PC-3 (cell line): ENCODE measurements at regions not wholly inside any gene's neighbourhood (a gene's known extent, or its start where the extent isn't known, plus 50 kb on each side); places are given as distances from the start of the nearest gene placed in this dataset.

ENCODE experiments used
- EZH2 ChIP-seq: fragments of 300-600 bp; sonication (generic); IDR thresholded peaks from one replicate; pipeline ENCODE4 v1.6.1; 2017; ENCODE audit warnings: antibody characterized with exemption, mild to moderate bottlenecking, low read length; ENCODE audit not compliant: unreplicated experiment
- EZH2phosphoT487 ChIP-seq: fragments of 300-600 bp; sonication (generic); IDR thresholded peaks from 2 replicates; pipeline ENCODE4 v1.6.1; 2018; ENCODE audit warnings: mild to moderate bottlenecking, antibody characterized with exemption, low read length, borderline replicate concordance
- TF ChIP-seq, protein P1 (sequence below): fragments of 300-600 bp; sonication (generic); conservative IDR thresholded peaks from 2 replicates; pipeline ENCODE4 v1.5.1; 2017; ENCODE audit warnings: antibody characterized with exemption, low read depth, mild to moderate bottlenecking, low read length

DNA sequence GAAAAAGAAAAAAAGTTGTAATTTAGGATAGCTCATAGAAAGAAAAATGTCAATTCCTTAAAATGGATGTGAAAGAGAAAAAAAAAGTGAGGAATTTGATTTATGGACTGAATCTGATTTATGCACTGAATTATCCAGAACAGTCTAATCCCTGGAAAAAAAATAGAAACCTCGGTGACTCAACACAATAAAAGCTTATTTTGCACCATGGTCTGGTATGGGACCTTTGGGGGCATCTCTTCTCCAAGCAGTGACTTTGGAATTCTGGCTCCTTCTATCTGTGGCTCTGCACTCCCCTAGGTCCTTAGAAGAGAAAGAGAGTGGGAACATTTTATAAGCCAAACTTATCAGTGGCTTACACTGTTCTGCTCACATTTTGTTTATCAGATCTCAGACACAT lies 471.7 kb upstream of the B3GALT2 start:
- TF ChIP-seq EZH2: no peak
- TF ChIP-seq, protein P1, sequence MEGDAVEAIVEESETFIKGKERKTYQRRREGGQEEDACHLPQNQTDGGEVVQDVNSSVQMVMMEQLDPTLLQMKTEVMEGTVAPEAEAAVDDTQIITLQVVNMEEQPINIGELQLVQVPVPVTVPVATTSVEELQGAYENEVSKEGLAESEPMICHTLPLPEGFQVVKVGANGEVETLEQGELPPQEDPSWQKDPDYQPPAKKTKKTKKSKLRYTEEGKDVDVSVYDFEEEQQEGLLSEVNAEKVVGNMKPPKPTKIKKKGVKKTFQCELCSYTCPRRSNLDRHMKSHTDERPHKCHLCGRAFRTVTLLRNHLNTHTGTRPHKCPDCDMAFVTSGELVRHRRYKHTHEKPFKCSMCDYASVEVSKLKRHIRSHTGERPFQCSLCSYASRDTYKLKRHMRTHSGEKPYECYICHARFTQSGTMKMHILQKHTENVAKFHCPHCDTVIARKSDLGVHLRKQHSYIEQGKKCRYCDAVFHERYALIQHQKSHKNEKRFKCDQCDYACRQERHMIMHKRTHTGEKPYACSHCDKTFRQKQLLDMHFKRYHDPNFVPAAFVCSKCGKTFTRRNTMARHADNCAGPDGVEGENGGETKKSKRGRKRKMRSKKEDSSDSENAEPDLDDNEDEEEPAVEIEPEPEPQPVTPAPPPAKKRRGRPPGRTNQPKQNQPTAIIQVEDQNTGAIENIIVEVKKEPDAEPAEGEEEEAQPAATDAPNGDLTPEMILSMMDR: no peak
- TF ChIP-seq EZH2phosphoT487: no peak
